Thyroid gland (tissue), 4 donors: ENCODE measurements at regions not wholly inside any gene's neighbourhood (a gene's known extent, or its start where the extent isn't known, plus 50 kb on each side); places are given as distances from the start of the nearest gene placed in this dataset.
A peak's percentile ranks its signal among the peaks of the same experiment; 100 is the strongest.
"Not testable (repeated sequence)": the region's sequence is repeated elsewhere in the genome, so short reads cannot be mapped to it uniquely, and the experiment has no call there.

Experiments used
- DNase-seq, 2 donors: peaks; one replicate each; pipeline ENCODE4 v3.0.0-alpha.2; 2019
- H3K27ac ChIP-seq, 3 donors: fragments of 200-600 bp; sonication (generic); 1 replicate in 2 of 3; 2 replicates in 1 of 3; pipeline ENCODE4 v1.5.1; 2016 to 2019; ENCODE audit warnings: mild to moderate bottlenecking in 1 of 3, moderate library complexity in 1 of 3
- H3K27me3 ChIP-seq: fragments of 200-600 bp; sonication (generic); one replicate; pipeline ENCODE4 v1.5.1; 2019
- H3K36me3 ChIP-seq, 2 donors: fragments of 200-600 bp; sonication (generic); one replicate each; pipeline ENCODE4 v1.5.1; 2016 to 2019
- H3K4me1 ChIP-seq, 2 donors: fragments of 200-600 bp; sonication (generic); one replicate each; pipeline ENCODE4 v1.5.1; 2017 to 2019
- H3K4me3 ChIP-seq, 3 donors: fragments of 200-600 bp; sonication (generic); replicated peaks in 1 of 3; 1 replicate in 2 of 3; 2 replicates in 1 of 3; pipeline ENCODE4 v1.5.1; 2016; ENCODE audit warnings: mild to moderate bottlenecking in 1 of 3
- H3K9me3 ChIP-seq: fragments of 200-600 bp; sonication (generic); one replicate; pipeline ENCODE4 v1.5.1; 2017
- CTCF ChIP-seq, 6 experiments: fragments of 200-600 bp in 3 of 6; fragments of 450-650 bp in 3 of 6; sonication (generic) in 3 of 6; IDR thresholded peaks; one replicate each; pipeline ENCODE4 v1.5.1; 2016 to 2019; ENCODE audit warnings: antibody characterized with exemption in 6 of 6, mild to moderate bottlenecking in 2 of 6, inconsistent platforms in 1 of 6, moderate library complexity in 1 of 6
- POLR2A ChIP-seq, 2 donors: fragments of 450-650 bp; IDR thresholded peaks; one replicate each; pipeline ENCODE4 v1.6.1; 2017; ENCODE audit warnings: antibody characterized with exemption in 2 of 2, mild to moderate bottlenecking in 2 of 2, moderate library complexity in 1 of 2
- WGBS, 2 donors: methylation state at CpG; one replicate each; pipeline ENCODE4 v1.1.5; 2017; 5-methylcytosine and 5-hydroxymethylcytosine counted together
- intact Hi-C: fragments of 100-400 bp; cut with DNase I; formaldehyde crosslinking; loops from one replicate; pipeline ENCODE4 v1.15.1; 2023

- Histone ChIP-seq H3K4me1 (no peaks in the 10 kb centered on the region), H3K9me3 (no peaks in the 10 kb centered on the region), H3K27me3 (no peaks in the 10 kb centered on the region), H3K27ac (no peak overlapping the region), H3K36me3 (no peaks in the 10 kb centered on the region), H3K4me3 (no peak overlapping the region)
- intact Hi-C loops = no loop called here
- no peak for DNase-seq
- TF ChIP-seq POLR2A (IDR thresholded peaks at IDR 0.05) = no peak
- no peak for TF ChIP-seq CTCF (IDR thresholded peaks at IDR 0.05)
- WGBS, 2 donors = 72 to 80% methylated on average over 3 of the region's 3 CpGs
These were observed 775.4 kb downstream of the NTRK3 start for GRCh38 chr15:87481126-87481525.

- intact Hi-C loops = no loop called here
- H3K4me3 ChIP-seq = no peak overlapping the region
- WGBS, 2 donors = 84 to 92% methylated on average over 2 of the region's 2 CpGs
- no peaks in the 10 kb centered on the region for H3K4me1 ChIP-seq
- H3K9me3 ChIP-seq = no peaks in the 10 kb centered on the region
- DNase-seq = no peak
- no peaks in the 10 kb centered on the region for H3K27me3 ChIP-seq
- no peak overlapping the region for H3K27ac ChIP-seq
- TF ChIP-seq POLR2A (IDR thresholded peaks at IDR 0.05) (no peak), CTCF (IDR thresholded peaks at IDR 0.05) (no peak)
- no peaks in the 10 kb centered on the region for H3K36me3 ChIP-seq
These were observed 777.9 kb downstream of the NTRK3 start for GRCh38 chr15:87478687-87479072.

GRCh38 chr15:87477737-87478686 lies 778.5 kb downstream of the NTRK3 start:
- intact Hi-C loops = no loop called here
- no peaks in the 10 kb centered on the region for H3K27me3 ChIP-seq
- H3K36me3 ChIP-seq = no peaks in the 10 kb centered on the region
- no peak overlapping the region for H3K27ac ChIP-seq
- H3K4me3 ChIP-seq = no peak overlapping the region
- no peaks in the 10 kb centered on the region for H3K9me3 ChIP-seq
- 44 to 51% methylated on average over 8 of the region's 8 CpGs for WGBS, 2 donors
- no peaks in the 10 kb centered on the region for H3K4me1 ChIP-seq
- peak; percentile 5 to 6 for DNase-seq
- TF ChIP-seq CTCF (IDR thresholded peaks at IDR 0.05) (no peak), POLR2A (IDR thresholded peaks at IDR 0.05) (no peak)

GRCh38 chr15:87477026-87477425 lies 779.5 kb downstream of the NTRK3 start:
- Histone ChIP-seq H3K4me1 (no peaks in the 10 kb centered on the region), H3K9me3 (no peaks in the 10 kb centered on the region), H3K27ac (no peak overlapping the region), H3K27me3 (no peaks in the 10 kb centered on the region), H3K4me3 (no peak overlapping the region), H3K36me3 (no peaks in the 10 kb centered on the region)
- 95 to 100% methylated on average over 1 of the region's 1 CpG for WGBS, 2 donors
- no peak for TF ChIP-seq POLR2A (IDR thresholded peaks at IDR 0.05)
- TF ChIP-seq CTCF (IDR thresholded peaks at IDR 0.05) = no peak
- intact Hi-C loops = no loop called here
- no peak for DNase-seq

- intact Hi-C loops = no loop called here
These were observed 785.6 kb downstream of the NTRK3 start for GRCh38 chr15:87470923-87471322.

GRCh38 chr15:87463956-87464355 lies 792.6 kb downstream of the NTRK3 start:
- WGBS, 2 donors = 61 to 80% methylated on average over 1 to 7 of the region's 7 CpGs
- H3K36me3 ChIP-seq, H3K4me1 ChIP-seq, H3K4me3 ChIP-seq, DNase-seq, H3K9me3 ChIP-seq, H3K27me3 ChIP-seq, intact Hi-C loops, H3K27ac ChIP-seq: not testable (repeated sequence)

More at GRCh38 chr15:87470923-87471322, 785.6 kb downstream of the NTRK3 start:
- H3K4me1 ChIP-seq = no peaks in the 10 kb centered on the region
- no peaks in the 10 kb centered on the region for H3K36me3 ChIP-seq
- H3K27me3 ChIP-seq = no peaks in the 10 kb centered on the region
- TF ChIP-seq CTCF (IDR thresholded peaks at IDR 0.05) (no peak), POLR2A (IDR thresholded peaks at IDR 0.05) (no peak)
- H3K9me3 ChIP-seq = no peaks in the 10 kb centered on the region
- no peak for DNase-seq
- H3K4me3 ChIP-seq = no peak overlapping the region
- H3K27ac ChIP-seq = no peak overlapping the region
- 39 to 67% methylated on average over 2 of the region's 2 CpGs for WGBS, 2 donors
